ENCODE measurements at regions not wholly inside any gene's neighbourhood (a gene's known extent, or its start where the extent isn't known, plus 50 kb on each side); places are given as distances from the start of the nearest gene placed in this dataset.

DNA sequence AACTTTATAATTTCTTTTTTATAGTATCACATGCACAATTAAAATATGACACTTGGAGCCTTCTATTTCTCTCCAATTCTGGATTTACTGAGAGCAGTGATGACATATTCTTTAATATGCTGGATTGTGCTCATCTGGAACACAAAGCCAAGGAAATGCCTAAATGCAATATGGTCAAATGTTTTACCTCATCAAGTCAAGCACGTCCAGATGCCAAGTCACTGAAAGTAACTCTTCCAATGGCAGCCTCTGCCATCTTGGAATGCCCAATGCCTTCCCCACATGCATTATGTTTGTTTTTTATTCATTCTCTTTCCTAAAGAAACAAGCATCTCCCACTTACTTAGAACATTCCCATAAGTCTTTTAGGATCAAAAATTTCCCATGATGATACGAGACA, 189.8 kb downstream of the TMX3 start:
- no peak for DNase-seq (ENCODE audit: low read depth in 2 of 2)

DNA sequence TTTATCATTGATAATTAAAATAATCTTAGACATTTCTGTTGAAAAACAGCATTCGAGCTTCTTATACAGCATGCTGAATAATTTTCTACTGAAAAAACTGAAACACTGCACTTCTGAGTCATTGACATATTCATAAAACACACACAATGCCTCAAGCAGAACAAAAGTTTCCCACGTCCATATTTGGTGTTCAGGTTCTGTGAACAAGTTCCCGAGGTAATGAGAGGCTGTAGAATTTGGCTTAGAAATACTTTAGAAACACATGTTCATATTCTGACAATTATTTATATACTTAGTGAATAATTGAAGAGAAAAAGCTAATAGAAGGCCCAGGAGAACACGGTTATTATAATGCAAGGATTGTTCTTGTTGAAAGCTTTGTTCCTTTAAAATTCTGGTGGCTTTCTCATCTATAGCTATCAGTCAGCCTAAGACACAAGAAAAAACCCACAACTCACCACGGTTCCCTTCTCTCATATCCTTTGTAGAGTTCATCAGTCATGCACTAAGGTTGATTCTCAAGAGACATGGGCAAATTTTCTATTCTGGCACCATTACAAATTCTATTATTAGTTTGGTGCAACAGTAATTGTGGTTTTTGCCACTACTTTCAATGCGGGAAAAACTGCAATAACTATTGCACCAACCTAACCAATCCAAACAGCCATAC, 194.4 kb downstream of the TMX3 start:
- DNase-seq (ENCODE audit: low read depth in 2 of 2), result peak; percentile 64 to 69

DNA sequence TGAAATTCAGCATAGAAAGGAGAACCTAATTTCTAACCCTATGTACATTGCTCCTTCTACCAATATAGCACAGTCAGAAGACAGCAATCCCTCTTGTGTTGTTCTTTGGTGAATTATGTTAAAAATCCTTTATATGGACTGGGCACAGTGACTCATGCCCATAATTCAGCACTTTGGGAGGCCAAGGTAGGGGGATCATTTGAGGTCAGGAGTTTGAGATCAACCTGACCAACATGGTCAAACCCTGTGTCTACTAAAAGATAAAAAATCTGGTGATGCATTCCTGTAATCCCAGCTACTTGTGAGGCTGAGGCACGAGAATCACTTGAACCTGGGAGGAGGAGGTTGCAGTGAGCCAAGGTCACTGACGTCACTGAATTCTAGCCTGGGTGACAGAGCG, 195.6 kb downstream of the TMX3 start:
- no peak for DNase-seq (ENCODE audit: low read depth in 2 of 2)

DNA sequence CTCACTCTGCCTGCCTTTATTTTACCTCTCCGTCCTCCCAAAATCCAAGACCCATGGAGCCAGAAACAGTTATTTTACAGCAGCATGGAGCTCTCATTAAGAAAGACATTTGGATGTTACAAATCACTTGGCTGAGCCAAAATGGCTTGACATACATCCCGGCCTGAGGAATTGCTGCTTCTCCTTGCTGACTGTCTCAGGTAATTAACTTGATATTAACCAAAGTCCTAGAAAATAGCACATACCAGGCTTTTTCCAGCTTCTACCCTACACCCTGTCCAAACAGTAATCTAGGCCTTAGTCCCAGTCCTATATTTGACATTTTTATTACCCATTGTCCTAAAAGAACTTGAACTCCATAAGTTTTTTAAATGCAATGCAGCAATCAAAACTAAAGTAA, 205.0 kb downstream of the TMX3 start:
- DNase-seq (ENCODE audit: low read depth in 2 of 2), result no peak

DNA sequence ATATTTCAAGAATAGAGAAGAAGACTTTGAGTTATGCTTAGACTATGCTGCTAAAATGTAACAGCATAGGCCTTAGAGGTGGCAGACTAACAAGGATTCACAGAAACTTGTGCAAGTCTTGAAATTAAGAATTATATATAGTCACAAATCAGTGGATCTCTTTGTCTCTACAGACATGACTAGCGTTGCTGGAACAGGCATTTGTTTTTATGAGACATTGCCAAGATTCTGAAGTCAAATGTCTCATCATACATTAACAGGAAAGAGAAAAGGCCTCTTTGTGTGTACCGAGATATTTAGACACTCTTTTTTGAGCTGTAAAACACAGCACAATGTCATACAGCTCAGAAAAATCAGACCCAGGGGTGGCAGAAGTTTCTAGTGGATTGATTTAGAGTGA, 207.1 kb downstream of the TMX3 start:
- DNase-seq (ENCODE audit: low read depth in 2 of 2), result no peak

DNA sequence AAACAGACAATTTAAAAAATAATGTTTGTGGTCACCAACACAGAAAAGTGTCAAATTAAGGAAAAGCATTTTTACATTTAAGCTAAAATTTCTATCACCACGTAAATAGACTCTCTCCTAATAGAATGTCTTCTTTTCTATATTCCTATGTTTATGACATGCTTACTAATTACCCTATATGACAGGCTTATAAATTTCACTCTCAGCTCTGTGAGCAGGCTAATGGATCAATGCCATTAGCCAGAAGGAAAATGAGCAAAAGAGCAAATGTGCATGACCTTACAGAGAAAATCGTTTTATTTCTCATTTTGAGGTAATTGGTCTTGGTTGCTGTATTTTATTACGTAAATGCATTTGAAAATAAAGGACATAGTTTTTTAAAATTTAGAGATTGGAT, 209.7 kb downstream of the TMX3 start:
- no peak for DNase-seq (ENCODE audit: low read depth in 2 of 2)

DNA sequence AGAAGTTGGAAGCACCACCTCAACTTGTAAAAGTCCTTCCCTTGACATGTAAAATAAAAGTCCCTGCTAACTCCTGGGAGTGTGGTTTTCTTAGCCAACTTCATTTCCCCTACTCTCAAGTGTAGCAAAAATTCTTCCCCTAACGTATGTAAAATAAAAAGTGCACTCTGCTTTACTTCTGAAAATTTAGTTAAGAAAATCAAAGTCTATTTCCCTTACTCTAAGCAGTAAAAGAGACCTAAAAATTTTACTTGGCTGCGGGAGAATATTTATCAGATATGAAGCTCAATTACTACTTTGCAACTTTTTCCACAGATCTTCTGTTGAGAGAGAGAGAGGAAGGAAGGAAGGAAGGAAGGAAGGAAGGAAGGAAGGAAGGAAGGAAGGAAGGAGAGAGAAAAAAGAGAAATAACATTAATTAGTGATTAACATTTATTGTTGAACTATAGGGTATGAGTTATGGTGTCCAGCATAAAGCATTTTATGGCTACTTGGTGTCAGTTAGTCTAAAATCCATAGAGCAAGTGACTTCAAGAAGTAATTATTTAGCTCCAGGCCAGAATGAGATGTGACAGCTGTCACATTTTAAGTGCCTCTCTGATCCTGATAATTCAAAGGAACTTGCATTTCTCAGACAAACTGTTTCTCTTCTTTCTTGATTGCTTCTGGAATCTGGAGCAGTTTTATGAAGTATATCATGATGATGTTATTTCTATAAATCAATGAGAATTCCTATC, 210.3 kb downstream of the TMX3 start:
- no peak for DNase-seq (ENCODE audit: low read depth in 2 of 2)

DNA sequence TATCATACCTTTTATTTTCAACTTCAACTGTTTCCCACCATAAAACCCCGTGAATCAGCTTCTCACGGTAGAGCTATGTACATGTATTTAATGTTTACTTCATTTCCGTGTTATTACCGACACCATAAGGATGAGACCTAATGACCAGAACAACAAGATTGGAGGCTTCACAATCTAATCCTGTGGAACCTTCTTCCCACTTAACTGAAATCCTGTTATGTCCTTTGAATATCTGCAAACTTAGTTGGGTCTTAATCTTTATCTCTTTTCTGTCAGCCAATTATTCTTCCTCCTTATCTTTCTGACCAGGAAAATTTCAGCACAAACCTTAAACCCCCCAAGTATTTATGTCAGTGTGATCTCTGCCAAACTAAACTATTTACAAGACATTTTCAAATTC, 214.4 kb downstream of the TMX3 start:
- DNase-seq (ENCODE audit: low read depth in 2 of 2), result no peak

DNA sequence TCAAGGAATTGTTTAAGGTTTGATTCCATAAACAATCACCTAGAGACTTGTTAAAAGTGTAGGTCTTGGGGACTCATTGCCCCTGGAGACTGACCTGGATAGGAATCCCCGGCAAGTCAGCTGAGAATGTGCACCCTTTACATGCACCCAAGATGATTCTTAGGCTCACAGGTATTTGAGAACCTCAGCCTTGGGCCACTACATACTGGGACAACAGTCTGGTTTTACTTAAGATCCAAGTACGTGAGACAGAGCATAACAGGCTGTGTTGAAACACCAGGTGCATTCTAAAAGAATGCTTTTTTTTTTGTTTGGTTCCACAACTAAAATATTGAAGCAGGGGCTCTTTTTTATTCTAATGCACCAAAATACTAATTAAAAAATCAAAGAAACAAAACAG, 215.8 kb downstream of the TMX3 start:
- no peak for DNase-seq (ENCODE audit: low read depth in 2 of 2)

DNA sequence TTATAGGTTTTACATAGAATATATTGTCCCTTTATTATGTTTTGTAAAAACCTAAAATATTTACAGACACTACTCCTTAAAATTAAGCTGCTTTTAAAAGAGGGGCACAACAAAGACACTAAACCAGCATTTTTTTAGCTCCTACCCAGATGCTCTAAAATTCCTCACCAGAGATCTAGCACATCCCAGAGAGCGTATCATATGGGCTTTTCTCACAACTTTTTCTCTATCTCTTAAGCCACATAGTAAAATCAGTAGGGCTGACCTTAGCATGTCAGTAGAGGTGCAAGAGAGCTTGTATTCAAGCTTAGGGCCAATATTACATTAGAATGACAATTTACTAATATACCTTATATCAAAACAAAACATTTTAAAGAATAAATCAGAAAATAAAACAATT, 216.3 kb downstream of the TMX3 start:
- DNase-seq (ENCODE audit: low read depth in 2 of 2), result no peak

DNA sequence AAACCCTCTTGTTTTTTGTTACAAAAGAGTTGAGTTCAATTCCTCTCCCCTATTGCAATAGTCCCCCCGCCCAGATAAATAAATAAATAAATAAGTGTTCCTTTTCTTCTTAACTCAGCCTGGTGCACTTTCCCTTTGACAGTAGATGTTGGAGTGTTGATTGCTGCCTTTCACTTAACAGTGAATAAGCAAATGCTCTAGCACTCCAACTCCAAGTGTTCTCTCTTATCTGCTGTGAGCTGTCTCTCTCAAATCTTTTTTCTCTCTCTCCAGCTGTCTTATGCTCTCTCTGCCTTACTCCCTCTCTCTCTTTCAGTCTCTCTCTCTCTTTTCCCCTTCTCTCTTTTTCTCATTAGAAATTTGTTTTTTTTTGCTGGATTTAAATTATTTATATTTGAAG, 216.7 kb downstream of the TMX3 start:
- no peak for DNase-seq (ENCODE audit: low read depth in 2 of 2)

DNA sequence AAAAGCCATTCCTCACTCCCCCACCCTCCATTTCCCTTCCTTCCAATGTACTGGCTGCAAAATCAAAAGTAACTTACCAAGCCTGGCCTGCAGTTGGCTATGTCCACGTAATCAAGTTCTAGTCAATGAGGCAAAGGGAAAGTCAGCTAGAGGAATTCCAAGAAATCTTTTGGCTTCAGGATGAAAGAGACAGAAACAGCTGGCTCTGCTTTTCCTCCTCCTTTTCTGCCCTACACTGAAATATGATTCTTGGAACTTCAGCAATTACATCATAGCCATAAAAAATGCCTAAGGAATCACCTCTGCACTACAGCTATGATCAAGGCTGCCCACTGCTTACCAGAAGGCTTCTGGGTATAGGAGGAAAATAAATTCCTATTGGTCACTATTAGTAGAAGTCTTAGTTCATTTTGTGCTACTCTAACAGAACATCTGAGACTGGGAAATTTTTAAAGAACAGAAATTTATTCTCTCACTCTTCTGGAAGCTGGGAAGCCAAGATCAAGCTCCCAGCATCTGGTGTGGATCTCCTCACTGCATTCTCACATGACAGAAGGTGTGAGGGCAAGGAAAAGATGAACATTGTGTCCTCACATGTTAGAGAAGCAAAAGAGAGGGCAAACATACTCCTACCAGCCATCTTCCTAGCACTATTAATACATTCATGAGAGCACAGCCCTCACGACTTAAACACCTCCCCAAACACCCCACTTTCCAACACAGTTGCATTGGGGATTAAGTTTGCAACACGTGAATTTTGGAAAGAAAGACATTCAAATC, 219.9 kb downstream of the TMX3 start:
- DNase-seq (ENCODE audit: low read depth in 2 of 2), result peak; percentile 92 to 94

DNA sequence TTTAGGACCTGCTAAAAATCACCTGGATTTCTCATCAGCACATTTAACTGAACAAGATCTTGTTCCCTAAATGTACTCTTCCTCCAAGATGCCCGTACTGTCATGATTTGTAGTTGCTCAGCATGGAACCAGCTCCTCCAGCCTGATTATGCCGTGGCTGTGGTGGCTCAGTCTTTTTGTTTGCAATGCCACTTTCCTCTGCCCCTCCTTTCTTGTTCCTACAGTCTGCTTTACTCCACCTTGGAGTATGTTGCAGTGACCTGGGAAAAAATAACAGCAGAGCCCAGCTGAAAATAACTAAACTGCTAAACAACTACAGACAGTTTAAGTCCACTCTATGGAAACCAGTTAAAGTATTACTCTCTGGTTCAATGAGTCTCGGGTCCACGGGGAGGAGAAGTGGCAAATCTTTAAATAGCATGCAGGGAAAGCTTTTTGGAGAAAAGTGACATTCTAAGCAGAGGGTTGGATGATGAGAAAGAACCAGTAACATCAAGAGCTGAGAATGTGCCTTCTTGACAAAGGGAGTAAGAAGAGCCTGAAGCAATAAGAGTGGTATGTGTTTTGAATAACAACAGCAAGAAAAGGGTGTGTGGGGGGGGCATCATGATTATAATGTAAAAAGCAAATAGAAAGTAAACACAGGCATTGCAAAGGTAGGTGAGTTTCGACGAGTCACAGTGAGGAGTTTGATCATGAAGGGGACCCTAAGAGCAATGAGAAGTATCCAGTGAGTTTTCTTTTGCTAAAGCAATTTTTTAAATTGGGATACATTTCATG, 225.7 kb downstream of the TMX3 start:
- no peak for DNase-seq (ENCODE audit: low read depth in 2 of 2)

DNA sequence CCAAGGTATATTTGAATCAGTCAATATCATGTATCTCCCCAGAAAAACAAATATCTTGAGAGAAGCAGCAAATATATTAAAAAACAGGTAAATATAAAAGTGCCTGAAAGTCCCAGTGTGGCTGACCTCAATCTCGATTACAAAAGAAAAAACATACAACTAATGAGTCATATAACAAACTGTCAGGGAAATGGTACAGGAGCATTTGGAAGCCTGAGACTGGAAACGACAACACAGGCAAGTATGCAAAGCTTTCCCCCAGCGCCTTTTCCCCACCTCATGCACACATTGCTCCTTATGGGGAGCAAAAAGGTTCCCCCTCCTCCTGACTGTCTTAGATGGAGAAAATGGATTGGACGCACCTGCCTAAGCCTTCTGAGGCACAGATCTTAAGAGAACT, 230.7 kb downstream of the TMX3 start:
- DNase-seq (ENCODE audit: low read depth in 2 of 2), result no peak

DNA sequence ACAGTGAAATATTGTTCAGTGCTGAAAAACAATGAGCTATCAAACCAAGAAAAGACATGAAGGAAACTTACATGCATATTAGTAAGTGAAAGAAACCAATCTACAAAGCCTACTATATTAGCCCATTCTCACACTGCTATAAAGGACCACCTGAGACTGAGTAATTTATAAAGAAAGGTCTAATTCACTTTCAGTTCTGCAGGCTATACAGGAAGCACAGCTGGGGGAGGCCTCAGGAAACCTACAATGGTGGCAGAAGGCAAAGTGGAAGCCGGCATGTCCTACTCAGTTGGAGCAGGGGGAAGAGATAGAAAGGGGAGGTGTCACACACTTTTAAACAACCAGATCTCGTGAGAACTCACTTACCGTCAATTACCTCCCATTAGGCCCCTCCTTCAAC, 232.1 kb downstream of the TMX3 start:
- no peak for DNase-seq (ENCODE audit: low read depth in 2 of 2)

DNA sequence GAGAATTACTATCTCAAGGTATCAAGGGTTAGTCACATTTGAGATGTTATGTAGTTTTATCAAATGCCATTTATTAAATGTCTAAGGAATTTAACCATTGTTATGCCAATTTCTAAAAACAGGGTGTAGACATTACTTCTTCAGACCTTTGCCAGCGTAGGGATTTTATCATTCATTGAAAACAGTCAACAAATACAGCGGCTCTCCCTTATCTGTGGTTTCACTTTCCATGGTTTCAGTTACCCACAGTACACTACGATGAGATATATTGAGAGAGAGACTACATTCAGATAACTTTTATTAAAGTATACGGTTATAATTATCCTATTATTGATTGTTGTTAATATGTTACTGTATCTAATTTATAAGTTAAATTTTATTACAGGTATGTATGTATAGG, 234.7 kb downstream of the TMX3 start:
- no peak for DNase-seq (ENCODE audit: low read depth in 2 of 2)

DNA sequence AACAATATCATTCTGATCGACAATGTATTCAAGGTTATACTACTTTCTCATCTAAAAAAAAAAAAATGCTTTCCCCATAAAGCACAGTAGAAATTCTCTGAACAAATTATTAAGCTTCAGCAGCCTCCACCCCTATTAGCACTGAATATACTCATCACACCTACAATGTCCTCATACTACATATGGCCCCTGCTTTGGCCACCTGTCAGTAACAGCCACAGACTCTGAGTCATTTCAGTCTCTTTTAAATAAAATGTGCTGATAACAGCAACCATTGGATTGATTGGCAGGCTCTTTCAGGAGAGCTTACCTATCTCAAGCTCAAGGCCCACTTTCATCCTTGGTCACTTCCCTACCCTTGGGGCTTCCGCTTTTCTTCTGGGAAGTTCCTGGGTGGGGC, 236.7 kb downstream of the TMX3 start:
- no peak for DNase-seq (ENCODE audit: low read depth in 2 of 2)

DNA sequence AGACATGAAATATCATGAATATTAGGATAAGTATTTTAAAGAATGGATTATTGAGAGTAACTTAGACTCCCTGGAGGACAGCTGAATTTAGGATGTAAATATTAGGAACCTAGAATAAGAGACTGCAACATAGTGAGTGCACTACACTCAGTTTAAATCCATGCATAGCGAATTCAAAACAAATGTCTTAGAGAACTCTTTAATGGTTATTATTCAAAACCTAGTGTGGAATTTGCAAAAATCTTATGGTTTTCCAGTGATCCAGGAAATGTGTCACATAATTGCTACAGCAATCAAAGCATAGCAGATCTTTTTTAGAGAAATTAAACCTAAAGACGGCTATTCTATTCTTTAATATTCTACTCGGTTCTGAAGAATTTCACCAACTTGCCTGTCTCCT, 239.0 kb downstream of the TMX3 start:
- DNase-seq (ENCODE audit: low read depth in 2 of 2), result no peak

DNA sequence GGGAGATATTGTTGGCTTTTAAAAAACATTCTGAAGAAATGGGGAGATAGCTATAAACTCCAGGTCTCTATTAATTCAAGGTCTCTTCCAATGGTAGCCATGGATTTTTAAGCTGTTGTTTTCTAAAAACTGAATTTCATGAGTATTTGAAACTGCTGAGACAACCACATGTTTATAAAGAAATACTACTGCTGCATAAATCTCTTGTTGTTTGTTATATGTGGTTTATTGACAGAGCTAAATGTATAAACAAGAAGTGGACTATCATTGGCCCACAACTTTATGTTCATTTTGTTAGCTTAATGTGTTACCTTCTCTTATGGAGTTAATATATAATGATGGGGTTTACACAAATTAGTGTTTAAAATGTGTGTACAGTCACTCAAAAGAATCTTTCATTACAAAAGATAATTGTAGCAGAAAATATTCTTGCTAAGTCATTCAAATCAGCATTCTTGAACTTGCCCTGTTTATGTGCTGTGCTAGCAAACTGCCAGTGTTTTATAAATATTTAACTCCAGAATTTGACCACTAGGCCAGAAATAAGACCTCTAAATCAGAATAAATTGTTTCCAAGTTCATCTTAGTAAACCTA, 242.1 kb downstream of the TMX3 start:
- DNase-seq (ENCODE audit: low read depth in 2 of 2), result no peak

DNA sequence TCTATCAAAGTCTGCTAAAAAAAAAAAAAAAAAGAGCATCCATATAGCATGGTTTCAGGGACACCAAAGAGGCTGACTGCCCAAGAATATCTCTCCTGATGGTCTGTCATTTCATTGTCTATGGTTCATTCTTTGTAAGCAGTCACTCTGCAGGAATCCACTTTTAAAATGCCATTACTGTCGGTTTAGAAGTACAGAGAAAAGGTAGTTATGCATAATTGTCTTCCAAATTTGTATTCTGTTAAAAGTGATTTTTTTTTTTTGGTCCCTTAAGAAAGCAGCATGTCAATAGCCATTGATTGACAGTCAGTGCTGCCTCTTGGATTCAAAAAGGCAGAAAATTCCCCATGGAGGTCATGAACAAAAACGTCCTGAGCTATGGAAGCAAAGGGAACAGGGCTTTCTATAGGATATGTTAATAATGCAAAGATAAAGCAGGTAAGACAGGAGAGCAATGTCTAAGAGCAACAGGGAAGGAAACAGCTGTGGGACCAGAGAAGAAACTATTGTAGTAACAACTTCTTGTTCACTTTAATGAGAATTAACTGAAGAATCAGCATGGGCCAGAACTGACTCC, 245.8 kb downstream of the TMX3 start:
- no peak for DNase-seq (ENCODE audit: low read depth in 2 of 2)

DNA sequence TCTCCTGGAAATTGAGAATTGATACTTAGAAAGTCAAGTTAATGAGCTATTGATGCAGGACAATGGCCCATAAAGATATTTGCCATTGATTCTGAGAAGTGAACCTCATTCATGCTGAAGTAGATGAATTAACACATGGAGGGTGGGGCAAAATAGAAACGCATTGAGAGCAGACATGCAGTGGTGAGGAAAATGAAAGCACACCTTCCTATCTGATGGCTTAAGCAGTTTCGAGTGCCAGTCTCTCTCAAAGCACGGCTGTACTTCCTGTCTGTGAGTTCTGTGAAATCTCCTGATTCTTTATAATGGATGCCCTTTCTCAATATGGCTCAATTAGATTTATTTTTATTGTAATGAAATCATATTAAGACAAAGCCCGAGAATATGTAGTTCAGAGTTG, 247.0 kb downstream of the TMX3 start:
- DNase-seq (ENCODE audit: low read depth in 2 of 2), result no peak
